IPS DF 4.7 (cell line): ENCODE measurements at regions not wholly inside any gene's neighbourhood (a gene's known extent, or its start where the extent isn't known, plus 50 kb on each side); places are given as distances from the start of the nearest gene placed in this dataset.

Experiments used
- DNase-seq: peaks from one replicate; pipeline ENCODE4 v3.0.0-alpha.2; 2013; ENCODE audit warnings: low spot score; ENCODE audit errors: extremely low read depth

- no peak for DNase-seq
These were observed 175.8 kb downstream of the CSNK2A3 start for GRCh38 chr11:11177156-11177808.

GRCh38 chr11:11173316-11174025 lies 179.6 kb downstream of the CSNK2A3 start:
- no peak for DNase-seq

- no peak for DNase-seq
These were observed 181.2 kb downstream of the CSNK2A3 start for GRCh38 chr11:11171854-11172253.

GRCh38 chr11:11171285-11171684 lies 181.8 kb downstream of the CSNK2A3 start:
- no peak for DNase-seq

GRCh38 chr11:11170352-11171084 lies 182.5 kb downstream of the CSNK2A3 start:
- DNase-seq, result no peak

- DNase-seq, result no peak
These were observed 183.2 kb downstream of the CSNK2A3 start for GRCh38 chr11:11169715-11170351.

- DNase-seq, result no peak
These were observed 185.2 kb downstream of the CSNK2A3 start for GRCh38 chr11:11167806-11168205.

- no peak for DNase-seq
These were observed 188.7 kb downstream of the CSNK2A3 start for GRCh38 chr11:11164334-11164690.

- no peak for DNase-seq
These were observed 189.2 kb downstream of the CSNK2A3 start for GRCh38 chr11:11163669-11164333.

- peak; percentile 22 for DNase-seq
These were observed 189.8 kb downstream of the CSNK2A3 start for GRCh38 chr11:11163236-11163635.

- no peak for DNase-seq
These were observed 195.9 kb downstream of the CSNK2A3 start for GRCh38 chr11:11157185-11157584.

- peak; percentile 46 for DNase-seq
These were observed 196.9 kb downstream of the CSNK2A3 start for GRCh38 chr11:11155962-11156815.

GRCh38 chr11:11152877-11153276 lies 200.2 kb downstream of the CSNK2A3 start:
- DNase-seq, result no peak

GRCh38 chr11:11149671-11150459 lies 203.2 kb downstream of the CSNK2A3 start:
- no peak for DNase-seq

- DNase-seq, result no peak
These were observed 204.5 kb downstream of the CSNK2A3 start for GRCh38 chr11:11148596-11148995.

GRCh38 chr11:11148104-11148509 lies 204.9 kb downstream of the CSNK2A3 start:
- DNase-seq, result peak; percentile 56

- no peak for DNase-seq
These were observed 206.2 kb downstream of the CSNK2A3 start for GRCh38 chr11:11146830-11147229.

GRCh38 chr11:11143849-11144248 lies 209.2 kb downstream of the CSNK2A3 start:
- DNase-seq, result no peak

- DNase-seq, result no peak
These were observed 210.6 kb downstream of the CSNK2A3 start for GRCh38 chr11:11142430-11142829.

- DNase-seq, result no peak
These were observed 212.0 kb downstream of the CSNK2A3 start for GRCh38 chr11:11141065-11141464.
